MM.1S (cell line): ENCODE measurements at regions not wholly inside any gene's neighbourhood (a gene's known extent, or its start where the extent isn't known, plus 50 kb on each side); places are given as distances from the start of the nearest gene placed in this dataset.

ENCODE experiments used
- CTCF ChIP-seq: fragments of 300-600 bp; sonication (generic); IDR thresholded peaks from 2 replicates; pipeline ENCODE4 v1.5.1; 2016; ENCODE audit warnings: antibody characterized with exemption, low read length, mixed read lengths
- EZH2 ChIP-seq: fragments of 300-600 bp; sonication (generic); optimal IDR thresholded peaks from 2 replicates; pipeline ENCODE3; 2017; ENCODE audit warnings: low read depth, mild to moderate bottlenecking, antibody characterized with exemption, low read length, mixed read lengths

DNA sequence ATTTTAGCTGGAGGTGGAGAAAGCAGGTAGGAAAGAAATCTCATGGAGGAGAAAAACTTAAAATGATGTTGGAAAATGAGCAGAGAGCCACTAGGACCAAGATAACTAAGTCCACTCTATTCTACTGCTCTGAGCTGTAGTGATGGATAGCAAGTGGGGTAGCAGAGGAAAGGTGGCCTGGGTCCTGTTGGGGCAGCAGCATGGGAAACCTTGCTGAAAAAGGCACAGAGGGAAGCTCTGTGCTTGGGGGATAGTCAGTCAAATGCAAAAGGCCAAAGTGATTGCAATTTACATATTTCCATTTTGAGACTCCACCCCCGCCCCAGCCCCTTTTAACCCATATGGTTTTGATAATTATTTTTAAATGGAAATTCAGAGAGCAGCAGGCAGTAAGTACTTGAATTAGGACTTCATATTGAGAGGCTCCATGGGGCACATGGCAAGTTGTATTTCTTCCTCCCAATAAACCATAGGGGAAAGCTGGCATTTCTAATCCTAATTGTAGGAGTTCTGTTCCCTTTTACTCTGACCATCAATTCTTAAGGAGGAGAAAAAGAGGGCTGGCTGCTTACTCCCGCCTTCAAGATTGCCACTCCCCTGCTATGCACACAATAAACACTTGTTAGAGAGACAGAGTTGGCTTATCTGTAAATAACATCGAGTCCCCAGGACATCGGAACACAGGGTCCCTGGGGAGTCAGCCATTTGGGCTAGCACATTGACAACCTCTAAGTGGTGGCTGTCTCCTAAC lies 1341.5 kb upstream of the TENM4 start:
- no peak for TF ChIP-seq CTCF
- no peak for TF ChIP-seq EZH2
